CD4-positive, alpha-beta T cell (primary cell): ENCODE measurements at regions not wholly inside any gene's neighbourhood (a gene's known extent, or its start where the extent isn't known, plus 50 kb on each side); places are given as distances from the start of the nearest gene placed in this dataset.

ENCODE experiments used
- ATAC-seq: fragments of 200-7000 bp; cut with Tn5 transposase; one replicate; pipeline ENCODE4 v1.10.0; 2022; ENCODE audit warnings: mild to moderate bottlenecking; ENCODE audit not compliant: poor library complexity
- CTCF ChIA-PET: fragments of 350-600 bp; sonication (Branson Sonifier 250); formaldehyde crosslinking; loops from one replicate; lab custom pipeline; 2021; ENCODE audit warnings: antibody characterized with exemption, inconsistent platforms; lab: Charles Lee
- POLR2A ChIA-PET: fragments of 350-600 bp; sonication (Branson Sonifier 250); formaldehyde crosslinking; loops from one replicate; lab custom pipeline; 2021; ENCODE audit warnings: antibody characterized with exemption, inconsistent platforms; lab: Charles Lee
- DNase-seq, 14 experiments: peaks; one replicate each; pipeline ENCODE4 v3.0.0-alpha.2; 2013 to 2020; ENCODE audit warnings: mixed read lengths in 2 of 14
- H3K27ac ChIP-seq, 2 donors: one replicate each; pipeline versions ENCODE4 v1.5.1 to v1.7.0; 2013; ENCODE audit warnings: low read length in 2 of 2, low read depth in 1 of 2, mild to moderate bottlenecking in 1 of 2
- H3K27me3 ChIP-seq, 2 experiments: 1 replicate in 1 of 2; 2 replicates in 1 of 2; pipeline versions ENCODE4 v1.6.1 to v1.7.0; 2013; ENCODE audit warnings: low read length in 2 of 2, control low read depth in 1 of 2, mild to moderate bottlenecking in 1 of 2, moderate library complexity in 1 of 2; ENCODE audit not compliant: insufficient read depth in 2 of 2, control insufficient read depth in 1 of 2
- H3K36me3 ChIP-seq: one replicate; pipeline ENCODE4 v1.6.1; 2013; ENCODE audit warnings: low read length, control low read depth; ENCODE audit not compliant: insufficient read depth
- H3K4me1 ChIP-seq: one replicate; pipeline ENCODE4 v1.6.1; 2013; ENCODE audit warnings: low read length, control low read depth; ENCODE audit not compliant: insufficient read depth
- H3K4me3 ChIP-seq: one replicate; pipeline ENCODE4 v1.5.1; 2013; ENCODE audit warnings: mild to moderate bottlenecking, low read length, moderate library complexity
- H3K9me3 ChIP-seq, 2 experiments: 1 replicate in 1 of 2; 2 replicates in 1 of 2; pipeline versions ENCODE4 v1.6.1 to v1.7.0; 2013; ENCODE audit warnings: low read length in 2 of 2, mild to moderate bottlenecking in 2 of 2, control low read depth in 1 of 2, moderate library complexity in 1 of 2; ENCODE audit not compliant: control insufficient read depth in 1 of 2, insufficient read depth in 1 of 2
- H3K27ac Mint-ChIP-seq: one replicate; pipeline ENCODE4 v1.8.0; 2020; ENCODE audit warnings: mixed read lengths
- H3K27me3 Mint-ChIP-seq: one replicate; pipeline ENCODE4 v1.8.0; 2021; ENCODE audit warnings: mixed read lengths
- H3K36me3 Mint-ChIP-seq: one replicate; pipeline ENCODE4 v1.8.0; 2021; ENCODE audit warnings: low read depth, mixed read lengths
- H3K4me1 Mint-ChIP-seq: one replicate; pipeline ENCODE4 v1.8.0; 2021; ENCODE audit warnings: low read depth, mixed read lengths
- H3K4me3 Mint-ChIP-seq: one replicate; pipeline ENCODE4 v1.8.0; 2020; ENCODE audit warnings: mild to moderate bottlenecking, mixed read lengths
- H3K9me3 Mint-ChIP-seq: one replicate; pipeline ENCODE4 v1.8.0; 2020; ENCODE audit warnings: mixed read lengths
- CTCF ChIP-seq: fragments of 200-600 bp; IDR thresholded peaks from one replicate; pipeline ENCODE4 v1.8.0; 2022; ENCODE audit warnings: antibody characterized with exemption, mild to moderate bottlenecking
- intact Hi-C, 2 experiments: fragments of 100-400 bp; cut with DNase I in 1 of 2; cut with micrococcal nuclease in 1 of 2; formaldehyde crosslinking; loops; one replicate each; pipeline versions ENCODE4 v1.15.1 to v1.9.0; 2023 to 2025; cut with DNase I, micrococcal nuclease

- no peaks in the 10 kb centered on the region for H3K9me3 ChIP-seq
- H3K4me1 ChIP-seq = no peaks in the 10 kb centered on the region
- no peak overlapping the region for H3K27ac ChIP-seq
- intact Hi-C loops = no loop called here
- no peaks in the 10 kb centered on the region for H3K36me3 Mint-ChIP-seq
- no peak for DNase-seq
- no peak overlapping the region for H3K27ac Mint-ChIP-seq
- TF ChIP-seq CTCF = no peak
- ATAC-seq = no peak
- ChIA-PET CTCF (no interaction called here), POLR2A (no interaction called here)
- no peaks in the 10 kb centered on the region for H3K27me3 Mint-ChIP-seq
- H3K4me3 Mint-ChIP-seq = no peak overlapping the region
- H3K36me3 ChIP-seq = no peaks in the 10 kb centered on the region
- no peak overlapping the region for H3K4me3 ChIP-seq
- H3K4me1 Mint-ChIP-seq = peaks cover 23% of the 10 kb centered on the region
- H3K9me3 Mint-ChIP-seq = no peaks in the 10 kb centered on the region
- no peaks in the 10 kb centered on the region for H3K27me3 ChIP-seq
Observed at GRCh38 chr1:90336552-90337324, 341.8 kb downstream of the ZNF326 start.

- POLR2A ChIA-PET = no interaction called here
- no peak for ATAC-seq
- H3K9me3 Mint-ChIP-seq = no peaks in the 10 kb centered on the region
- no peak overlapping the region for H3K4me3 ChIP-seq
- no peak for TF ChIP-seq CTCF
- H3K36me3 ChIP-seq = no peaks in the 10 kb centered on the region
- no peaks in the 10 kb centered on the region for H3K27me3 ChIP-seq
- no peak overlapping the region for H3K27ac ChIP-seq
- no peak overlapping the region for H3K27ac Mint-ChIP-seq
- no peaks in the 10 kb centered on the region for H3K4me1 ChIP-seq
- no peak overlapping the region for H3K4me3 Mint-ChIP-seq
- H3K27me3 Mint-ChIP-seq = no peaks in the 10 kb centered on the region
- H3K36me3 Mint-ChIP-seq = no peaks in the 10 kb centered on the region
- DNase-seq = no peak
- intact Hi-C loops = no loop called here
- no peaks in the 10 kb centered on the region for H3K9me3 ChIP-seq
- CTCF ChIA-PET = no interaction called here
- peaks cover 19% of the 10 kb centered on the region for H3K4me1 Mint-ChIP-seq
Observed at GRCh38 chr1:90335558-90335957, 340.6 kb downstream of the ZNF326 start.

DNA sequence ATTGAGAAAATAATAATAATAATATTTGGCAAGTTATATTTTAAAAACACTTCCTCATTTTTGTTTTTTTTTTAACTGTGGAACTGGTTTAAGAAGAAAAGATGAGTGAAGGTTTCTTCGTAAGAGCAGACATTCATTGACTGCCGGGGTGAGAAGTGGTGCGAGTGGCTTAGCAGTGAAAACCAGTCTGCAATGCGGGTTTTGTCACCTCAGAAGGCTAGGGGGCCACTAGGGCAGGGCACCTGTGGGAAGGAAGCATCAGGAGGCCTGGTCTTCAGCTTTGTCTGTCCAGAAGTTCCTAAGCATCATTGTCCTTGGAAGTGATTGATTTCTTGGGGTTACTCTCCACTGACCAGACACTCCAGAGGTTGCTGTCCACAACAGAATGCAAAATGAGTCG is 339.2 kb downstream of the ZNF326 start:
- H3K4me1 ChIP-seq = no peaks in the 10 kb centered on the region
- DNase-seq (no peak), ATAC-seq (no peak)
- no peaks in the 10 kb centered on the region for H3K36me3 Mint-ChIP-seq
- H3K27ac ChIP-seq = no peak overlapping the region
- no peaks in the 10 kb centered on the region for H3K27me3 Mint-ChIP-seq
- TF ChIP-seq CTCF = no peak
- ChIA-PET CTCF (no interaction called here), POLR2A (no interaction called here)
- H3K27me3 ChIP-seq = no peaks in the 10 kb centered on the region
- H3K27ac Mint-ChIP-seq = no peak overlapping the region
- H3K4me3 Mint-ChIP-seq = no peak overlapping the region
- no peak overlapping the region for H3K4me3 ChIP-seq
- no peaks in the 10 kb centered on the region for H3K36me3 ChIP-seq
- intact Hi-C loops = no loop called here
- H3K4me1 Mint-ChIP-seq = peaks cover 5% of the 10 kb centered on the region
- H3K9me3 ChIP-seq = no peaks in the 10 kb centered on the region
- no peaks in the 10 kb centered on the region for H3K9me3 Mint-ChIP-seq
